K562 (cell line): ENCODE measurements at regions not wholly inside any gene's neighbourhood (a gene's known extent, or its start where the extent isn't known, plus 50 kb on each side); places are given as distances from the start of the nearest gene placed in this dataset.

Experiments used
- ATAC-seq: fragments of 200-7000 bp; cut with Tn5 transposase; 3 replicates; pipeline ENCODE4 v1.9.1; 2020; ENCODE audit warnings: moderate library complexity
- BruUV-seq: library from RNA; stranded (reverse); fragments of 400-500 nt; replicated peaks from 2 replicates; lab custom pipeline; 2021; lab: Mats Ljungman, UMichigan
- CTCF ChIA-PET: fragments of 300-600 bp; formaldehyde crosslinking; extraction: SDS; loops from one replicate; lab custom pipeline; 2021; ENCODE audit warnings: low intra/inter-chr PET ratio; lab: Yijun Ruan, JAX
- POLR2A ChIA-PET: fragments of 300-600, 350-650 bp; sonication (Branson Sonifier 250); formaldehyde crosslinking; extraction: SDS; loops from one replicate; lab custom pipeline; 2021; ENCODE audit warnings: antibody characterized with exemption, inconsistent platforms; lab: Yijun Ruan, JAX
- DNase-seq, 4 experiments: peaks; one replicate each; pipeline versions ENCODE4 v3.0.0 to v3.0.0-alpha.2; 2011 to 2018; ENCODE audit warnings: low spot score in 3 of 4, mixed read lengths in 3 of 4; ENCODE audit errors: extremely low read depth in 1 of 4
- FAIRE-seq: peaks from 2 replicates; lab custom pipeline; 2011; peaks lifted over from hg19 to GRCh38; lab: Jason Lieb, UNC
- H2AFZ ChIP-seq: 2 replicates; pipeline ENCODE4 v1.6.0; 2011; ENCODE audit warnings: low read depth, low read length, control low read depth, inconsistent platforms
- H3K27ac ChIP-seq: fragments of 200-600 bp; 3 replicates; pipeline ENCODE4 v1.8.0; 2011; ENCODE audit warnings: low read depth, mild to moderate bottlenecking, control low read depth, inconsistent platforms, low read length, moderate library complexity, mixed read lengths; ENCODE audit errors: extremely low read depth
- H3K27me3 ChIP-seq, 2 experiments: fragments of 300-600 bp in 1 of 2; 2 replicates in 1 of 2; 3 replicates in 1 of 2; pipeline versions ENCODE4 v1.6.0 to v1.8.0; 2011; ENCODE audit warnings: inconsistent platforms in 2 of 2, low read length in 2 of 2, mild to moderate bottlenecking in 1 of 2, mixed read lengths in 1 of 2, moderate library complexity in 1 of 2; ENCODE audit not compliant: control insufficient read depth in 2 of 2, insufficient read depth in 2 of 2
- H3K36me3 ChIP-seq: fragments of 300-600 bp; 3 replicates; pipeline ENCODE4 v1.8.0; 2011; ENCODE audit warnings: mild to moderate bottlenecking, low read length, inconsistent platforms; ENCODE audit not compliant: control insufficient read depth, insufficient read depth
- H3K4me1 ChIP-seq, 2 experiments: fragments of 200-600 bp in 1 of 2; replicated peaks in 1 of 2; 2 replicates in 1 of 2; 3 replicates in 1 of 2; pipeline versions ENCODE4 v1.5.1 to v1.8.0; 2011; ENCODE audit warnings: inconsistent platforms in 2 of 2, low read length in 2 of 2, mild to moderate bottlenecking in 1 of 2, mixed read lengths in 1 of 2, moderate library complexity in 1 of 2; ENCODE audit not compliant: control insufficient read depth in 2 of 2, insufficient read depth in 2 of 2
- H3K4me2 ChIP-seq: 2 replicates; pipeline ENCODE4 v1.6.1; 2011; ENCODE audit warnings: low read length, control low read depth, inconsistent platforms, mixed read lengths; ENCODE audit not compliant: insufficient read depth
- H3K4me3 ChIP-seq: fragments of 200-600 bp; sonication (generic), shearing (Covaris generic); 2 replicates; pipeline ENCODE4 v1.5.1; 2016; ENCODE audit warnings: control low read depth, inconsistent platforms
- H3K79me2 ChIP-seq: fragments of 200-600 bp; 3 replicates; pipeline ENCODE4 v1.8.0; 2011; ENCODE audit warnings: low read length, inconsistent platforms; ENCODE audit not compliant: control insufficient read depth, insufficient read depth
- H3K9ac ChIP-seq, 2 experiments: 2 replicates each; pipeline versions ENCODE4 v1.6.0 to v1.6.1; 2011; ENCODE audit warnings: low read depth in 2 of 2, low read length in 2 of 2, control low read depth in 1 of 2, inconsistent platforms in 1 of 2, mild to moderate bottlenecking in 1 of 2, mixed read lengths in 1 of 2; ENCODE audit not compliant: insufficient read depth in 1 of 2
- H3K9me1 ChIP-seq: one replicate; pipeline ENCODE4 v1.6.0; 2011; ENCODE audit warnings: inconsistent platforms, mild to moderate bottlenecking, low read length, moderate library complexity; ENCODE audit not compliant: control insufficient read depth, insufficient read depth
- H3K9me3 ChIP-seq: replicated peaks from 2 replicates; pipeline ENCODE4 v1.5.1; 2011; ENCODE audit warnings: low read depth, low read length, inconsistent platforms; ENCODE audit not compliant: control insufficient read depth, insufficient read depth
- H4K20me1 ChIP-seq: replicated peaks from 2 replicates; pipeline ENCODE4 v1.6.1; 2011; ENCODE audit warnings: low read length, inconsistent platforms, mixed read lengths; ENCODE audit not compliant: control insufficient read depth, insufficient read depth
- HSF4 ChIP-seq: fragments of 250-450 bp; sonication (Bioruptor Pico); IDR thresholded peaks from 2 replicates; pipeline ENCODE4 v2.1.2; 2022; ENCODE audit warnings: mild to moderate bottlenecking, moderate library complexity, borderline replicate concordance
- NCOR1 ChIP-seq: fragments of 450-650 bp; IDR thresholded peaks from 2 replicates; pipeline ENCODE4 v1.6.1; 2016; ENCODE audit warnings: mild to moderate bottlenecking, moderate library complexity
- NFIX ChIP-seq: fragments of 250-450 bp; sonication (Bioruptor Pico); IDR thresholded peaks from 2 replicates; pipeline ENCODE4 v1.4.0; 2020; ENCODE audit warnings: low read depth, mild to moderate bottlenecking, moderate library complexity
- TSHZ1 ChIP-seq: fragments of 250-450 bp; sonication (Bioruptor Pico); IDR thresholded peaks from 2 replicates; pipeline ENCODE4 v1.4.0; 2020; ENCODE audit warnings: mild to moderate bottlenecking, moderate library complexity
- WGBS: fragments of 100-300 bp; shearing (Covaris generic); methylation state at CpG from one replicate; pipeline ENCODE4 v1.1.6; 2016; ENCODE audit warnings: low coverage, mixed read lengths; ENCODE audit not compliant: insufficient coverage; ENCODE audit errors: missing lambda C conversion rate; 5-methylcytosine and 5-hydroxymethylcytosine counted together
- in situ Hi-C: fragments of 300-500 bp; cut with MboI; formaldehyde crosslinking; loops from 4 replicates; pipeline ENCODE4 v1.15.0; 2018; ENCODE audit warnings: inconsistent platforms, mixed read lengths
- intact Hi-C: fragments of 100-400 bp; cut with micrococcal nuclease; formaldehyde crosslinking; loops from 2 replicates; pipeline ENCODE4 v1.14.2; 2022

- Histone ChIP-seq H2AFZ (no peak overlapping the region), H3K9ac (no peak overlapping the region), H3K9me1 (no peaks in the 10 kb centered on the region), H3K9me3 (no peaks in the 10 kb centered on the region), H4K20me1 (no peaks in the 10 kb centered on the region), H3K4me3 (no peak overlapping the region), H3K4me1 (no peaks in the 10 kb centered on the region), H3K27ac (no peak overlapping the region), H3K79me2 (no peaks in the 10 kb centered on the region), H3K27me3 (no peaks in the 10 kb centered on the region), H3K36me3 (no peaks in the 10 kb centered on the region), H3K4me2 (no peak overlapping the region)
- 0% methylated on average over 1 of the region's 2 CpGs for WGBS
- no TSS peak for BruUV-seq
- ATAC-seq = no peak
- no peak for DNase-seq
- FAIRE-seq = no peak
- POLR2A ChIA-PET = no interaction called here
- TF ChIP-seq NFIX (CRISPR knock-in tag) = no peak
- no peak for TF ChIP-seq HSF4 (CRISPR knock-in tag)
- no peak for TF ChIP-seq NCOR1
- TF ChIP-seq TSHZ1 = no peak
- in situ Hi-C loops = no loop called here
- CTCF ChIA-PET = no interaction called here
- intact Hi-C loops = no loop called here
These were observed 303.4 kb downstream of the IRS1 start for GRCh38 chr2:226496273-226496550.
